ENCODE measurements at regions not wholly inside any gene's neighbourhood (a gene's known extent, or its start where the extent isn't known, plus 50 kb on each side); places are given as distances from the start of the nearest gene placed in this dataset.

DNA sequence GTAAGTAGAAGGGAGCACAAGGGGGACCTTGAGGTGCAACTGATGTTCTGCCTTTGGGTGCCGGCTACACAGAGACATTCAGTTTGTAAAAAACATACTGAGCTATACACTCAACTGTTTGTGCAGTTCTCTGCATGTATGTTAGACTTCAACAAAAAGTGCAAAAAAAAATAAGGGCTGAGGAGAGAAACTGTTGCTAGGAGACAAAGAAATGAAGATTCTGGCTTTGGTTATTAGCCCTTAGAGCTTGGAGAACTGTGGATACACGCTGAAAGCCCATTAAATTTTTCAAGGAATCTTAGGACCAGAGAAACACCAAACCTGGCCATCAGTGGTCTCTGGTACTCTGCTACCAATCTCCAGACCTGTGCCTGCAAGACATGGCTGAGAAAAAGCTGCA, 207.6 kb upstream of the NSMCE3 start:
- WGBS, 2 experiments (ENCODE audit: extremely low coverage in 2 of 2, insufficient read length in 1 of 2) = 75% methylated on average over 1 of the region's 2 CpGs; no CpG with 5 or more reads in 1 of the 2 experiments
- no peak overlapping the region for H2BK15ac ChIP-seq (ENCODE audit: low read depth, low read length)
- no peak for DNase-seq
- H3K27me3 ChIP-seq (ENCODE audit: control insufficient read depth, insufficient read depth, low read length) = no peaks in the 10 kb centered on the region
- no peak overlapping the region for H2AK5ac ChIP-seq (ENCODE audit: low read depth, low read length)
- H3K9me1 ChIP-seq (ENCODE audit: insufficient read depth, low read length) = no peaks in the 10 kb centered on the region
- no peak overlapping the region for H3K4ac ChIP-seq (ENCODE audit: low read depth, low read length)
- H2BK120ac ChIP-seq (ENCODE audit: low read depth, low read length) = no peak overlapping the region
- no peak overlapping the region for H3K18ac ChIP-seq (ENCODE audit: low read depth, low read length)
- H3K27ac ChIP-seq (ENCODE audit: insufficient read depth, low read length) = no peak overlapping the region
- H3K4me3 ChIP-seq (ENCODE audit: insufficient read depth, low read depth, low read length) = no peak overlapping the region
- in situ Hi-C loops (cut with MboI; ENCODE audit: low sequenced_read_pairs) (no loop called here), intact Hi-C loops (cut with micrococcal nuclease) (no loop called here), dilution Hi-C loops (cut with HindIII; ENCODE audit: low sequenced_read_pairs, unreplicated experiment) (no loop called here)
- H4K5ac ChIP-seq (ENCODE audit: low read depth, low read length) = no peak overlapping the region
- no peaks in the 10 kb centered on the region for H3K4me1 ChIP-seq (ENCODE audit: control insufficient read depth, insufficient read depth, low read length)
- H4K8ac ChIP-seq (ENCODE audit: low read depth in 2 of 2, low read length in 2 of 2) = no peak overlapping the region
- H2BK20ac ChIP-seq (ENCODE audit: low read depth, low read length) = no peak overlapping the region
- no peaks in the 10 kb centered on the region for H4K20me1 ChIP-seq (ENCODE audit: insufficient read depth, low read length)
- H3K9ac ChIP-seq (ENCODE audit: low read depth, low read length) = no peak overlapping the region
- H3K56ac ChIP-seq (ENCODE audit: extremely low read depth, insufficient read depth, low read length) = no peak overlapping the region
- no peak overlapping the region for H3K23ac ChIP-seq (ENCODE audit: low read depth, low read length)
- no peaks in the 10 kb centered on the region for H3K79me1 ChIP-seq (ENCODE audit: low read depth in 1 of 2, low read length in 2 of 2)
- H3K14ac ChIP-seq (replicated peaks; ENCODE audit: low read depth, low read length) = no peak overlapping the region
- no peak overlapping the region for H2BK5ac ChIP-seq (ENCODE audit: low read depth, low read length, poor library complexity, severe bottlenecking)
- ATAC-seq (ENCODE audit: low read depth) = no peak
- TF ChIP-seq NFE2L2 (IDR thresholded peaks at IDR 0.05; ENCODE audit: low read depth, low read length) (no peak), MXI1 (IDR thresholded peaks at IDR 0.05; ENCODE audit: borderline replicate concordance, low read depth, low read length) (no peak), FOS (IDR thresholded peaks at IDR 0.05; ENCODE audit: low read depth, low read length) (no peak), POLR2A (IDR thresholded peaks at IDR 0.05; ENCODE audit: low read depth, low read length) (no peak), CEBPB (IDR thresholded peaks at IDR 0.05; ENCODE audit: low read depth, low read length) (no peak), BHLHE40 (IDR thresholded peaks at IDR 0.05; ENCODE audit: low read depth, low read length) (no peak), CHD1 (IDR thresholded peaks at IDR 0.05; ENCODE audit: low read depth, low read length) (no peak), SMC3 (IDR thresholded peaks at IDR 0.05; ENCODE audit: low read depth, low read length) (no peak), MAFK (IDR thresholded peaks at IDR 0.05; ENCODE audit: low read depth, low read length) (no peak), RCOR1 (IDR thresholded peaks at IDR 0.05; ENCODE audit: insufficient replicate concordance, low read length) (no peak), RAD21 (IDR thresholded peaks at IDR 0.05; ENCODE audit: low read length) (no peak), RFX5 (IDR thresholded peaks at IDR 0.05; ENCODE audit: low read depth, low read length) (no peak)
- TF ChIP-seq, protein P1, sequence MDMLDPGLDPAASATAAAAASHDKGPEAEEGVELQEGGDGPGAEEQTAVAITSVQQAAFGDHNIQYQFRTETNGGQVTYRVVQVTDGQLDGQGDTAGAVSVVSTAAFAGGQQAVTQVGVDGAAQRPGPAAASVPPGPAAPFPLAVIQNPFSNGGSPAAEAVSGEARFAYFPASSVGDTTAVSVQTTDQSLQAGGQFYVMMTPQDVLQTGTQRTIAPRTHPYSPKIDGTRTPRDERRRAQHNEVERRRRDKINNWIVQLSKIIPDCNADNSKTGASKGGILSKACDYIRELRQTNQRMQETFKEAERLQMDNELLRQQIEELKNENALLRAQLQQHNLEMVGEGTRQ (IDR thresholded peaks at IDR 0.05; ENCODE audit: low read depth, low read length) = no peak
- TF ChIP-seq, protein P2, sequence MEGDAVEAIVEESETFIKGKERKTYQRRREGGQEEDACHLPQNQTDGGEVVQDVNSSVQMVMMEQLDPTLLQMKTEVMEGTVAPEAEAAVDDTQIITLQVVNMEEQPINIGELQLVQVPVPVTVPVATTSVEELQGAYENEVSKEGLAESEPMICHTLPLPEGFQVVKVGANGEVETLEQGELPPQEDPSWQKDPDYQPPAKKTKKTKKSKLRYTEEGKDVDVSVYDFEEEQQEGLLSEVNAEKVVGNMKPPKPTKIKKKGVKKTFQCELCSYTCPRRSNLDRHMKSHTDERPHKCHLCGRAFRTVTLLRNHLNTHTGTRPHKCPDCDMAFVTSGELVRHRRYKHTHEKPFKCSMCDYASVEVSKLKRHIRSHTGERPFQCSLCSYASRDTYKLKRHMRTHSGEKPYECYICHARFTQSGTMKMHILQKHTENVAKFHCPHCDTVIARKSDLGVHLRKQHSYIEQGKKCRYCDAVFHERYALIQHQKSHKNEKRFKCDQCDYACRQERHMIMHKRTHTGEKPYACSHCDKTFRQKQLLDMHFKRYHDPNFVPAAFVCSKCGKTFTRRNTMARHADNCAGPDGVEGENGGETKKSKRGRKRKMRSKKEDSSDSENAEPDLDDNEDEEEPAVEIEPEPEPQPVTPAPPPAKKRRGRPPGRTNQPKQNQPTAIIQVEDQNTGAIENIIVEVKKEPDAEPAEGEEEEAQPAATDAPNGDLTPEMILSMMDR (conservative IDR thresholded peaks at IDR 0.05; ENCODE audit: low read depth, low read length) = no peak
- TF ChIP-seq, protein P3, sequence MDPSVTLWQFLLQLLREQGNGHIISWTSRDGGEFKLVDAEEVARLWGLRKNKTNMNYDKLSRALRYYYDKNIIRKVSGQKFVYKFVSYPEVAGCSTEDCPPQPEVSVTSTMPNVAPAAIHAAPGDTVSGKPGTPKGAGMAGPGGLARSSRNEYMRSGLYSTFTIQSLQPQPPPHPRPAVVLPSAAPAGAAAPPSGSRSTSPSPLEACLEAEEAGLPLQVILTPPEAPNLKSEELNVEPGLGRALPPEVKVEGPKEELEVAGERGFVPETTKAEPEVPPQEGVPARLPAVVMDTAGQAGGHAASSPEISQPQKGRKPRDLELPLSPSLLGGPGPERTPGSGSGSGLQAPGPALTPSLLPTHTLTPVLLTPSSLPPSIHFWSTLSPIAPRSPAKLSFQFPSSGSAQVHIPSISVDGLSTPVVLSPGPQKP (IDR thresholded peaks at IDR 0.05; ENCODE audit: borderline replicate concordance, low read depth, low read length) = no peak
- H3K9me3 ChIP-seq (ENCODE audit: control insufficient read depth, insufficient read depth, low read length) = peaks cover 2% of the 10 kb centered on the region; the same call in 1 of the 2 replicates
- H3K36me3 ChIP-seq (ENCODE audit: control insufficient read depth, insufficient read depth, low read length) = no peaks in the 10 kb centered on the region
- no peak overlapping the region for H2AK9ac ChIP-seq (replicated peaks; ENCODE audit: low read depth, low read length, poor library complexity)
- ChIA-PET POLR2A (ENCODE audit: unreplicated experiment) (no interaction called here), CTCF (no interaction called here)
- no peak overlapping the region for H2AFZ ChIP-seq (replicated peaks; ENCODE audit: low read length, poor library complexity)
- BruUV-seq (replicated peaks) = no TSS peak
- no peak overlapping the region for H4K91ac ChIP-seq (ENCODE audit: insufficient read depth, low read depth, low read length)
- H3K4me2 ChIP-seq (ENCODE audit: low read depth, low read length) = no peak overlapping the region
